Loucy (cell line): ENCODE measurements at regions not wholly inside any gene's neighbourhood (a gene's known extent, or its start where the extent isn't known, plus 50 kb on each side); places are given as distances from the start of the nearest gene placed in this dataset.

Source experiments
- H2AFZ ChIP-seq: fragments of 200-600 bp; sonication (generic); 2 replicates; pipeline ENCODE4 v1.6.0; 2016; ENCODE audit warnings: antibody characterized with exemption, mild to moderate bottlenecking, low read length, moderate library complexity
- H3F3A ChIP-seq: fragments of 200-600 bp; 2 replicates; pipeline ENCODE4 v1.6.0; 2016; ENCODE audit warnings: antibody characterized with exemption, low read depth, mild to moderate bottlenecking
- H3K27me3 ChIP-seq: fragments of 200-600 bp; sonication (generic); 2 replicates; pipeline ENCODE4 v1.6.1; 2014; ENCODE audit warnings: low read length, mild to moderate bottlenecking; ENCODE audit not compliant: insufficient read depth, poor library complexity, severe bottlenecking
- H3K36me3 ChIP-seq: fragments of 200-600 bp; sonication (generic); 2 replicates; pipeline ENCODE4 v1.6.1; 2016; ENCODE audit warnings: low read length; ENCODE audit not compliant: insufficient read depth
- H3K4me1 ChIP-seq: fragments of 200-600 bp; sonication (generic); 2 replicates; pipeline ENCODE4 v1.5.1; 2014; ENCODE audit warnings: low read length, mild to moderate bottlenecking; ENCODE audit not compliant: insufficient read depth, poor library complexity, severe bottlenecking
- H3K4me2 ChIP-seq: fragments of 200-600 bp; sonication (generic); 2 replicates; pipeline ENCODE4 v1.6.0; 2014; ENCODE audit warnings: antibody characterized with exemption, low read length, low read depth, mild to moderate bottlenecking; ENCODE audit not compliant: poor library complexity, severe bottlenecking
- H3K4me3 ChIP-seq: fragments of 200-600 bp; sonication (generic); 2 replicates; pipeline ENCODE4 v1.5.1; 2014; ENCODE audit warnings: low read length, mild to moderate bottlenecking, mixed read lengths; ENCODE audit not compliant: poor library complexity, severe bottlenecking
- H3K79me2 ChIP-seq: fragments of 200-600 bp; sonication (generic); 2 replicates; pipeline ENCODE4 v1.6.1; 2014; ENCODE audit warnings: low read length; ENCODE audit not compliant: insufficient read depth
- H3K9ac ChIP-seq: fragments of 200-600 bp; sonication (generic); 2 replicates; pipeline ENCODE4 v1.6.0; 2014; ENCODE audit warnings: mild to moderate bottlenecking, low read depth, low read length, moderate library complexity; ENCODE audit not compliant: poor library complexity, severe bottlenecking
- H3K9me2 ChIP-seq: fragments of 200-600 bp; sonication (generic); replicated peaks from 2 replicates; pipeline ENCODE4 v1.6.1; 2016; ENCODE audit warnings: low read depth, low read length, mixed read lengths
- H3K9me3 ChIP-seq: fragments of 200-600 bp; sonication (generic); 2 replicates; pipeline ENCODE4 v1.6.1; 2014; ENCODE audit warnings: mild to moderate bottlenecking, antibody characterized with exemption, low read length, low read depth; ENCODE audit not compliant: insufficient read depth
- H4K20me1 ChIP-seq: fragments of 200-600 bp; sonication (generic); 2 replicates; pipeline ENCODE4 v1.6.0; 2014; ENCODE audit warnings: antibody characterized with exemption, low read length, mild to moderate bottlenecking; ENCODE audit not compliant: insufficient read depth, poor library complexity, severe bottlenecking
- EZH2phosphoT487 ChIP-seq: fragments of 200-600 bp; IDR thresholded peaks from 2 replicates; pipeline ENCODE4 v1.6.1; 2018; ENCODE audit warnings: antibody characterized with exemption, mild to moderate bottlenecking, moderate library complexity, borderline replicate concordance
- TF ChIP-seq, protein P1 (sequence below): fragments of 200-600 bp; sonication (generic); conservative IDR thresholded peaks from 2 replicates; pipeline ENCODE4 v1.5.1; 2014; ENCODE audit warnings: mild to moderate bottlenecking, antibody characterized with exemption, low read length

DNA sequence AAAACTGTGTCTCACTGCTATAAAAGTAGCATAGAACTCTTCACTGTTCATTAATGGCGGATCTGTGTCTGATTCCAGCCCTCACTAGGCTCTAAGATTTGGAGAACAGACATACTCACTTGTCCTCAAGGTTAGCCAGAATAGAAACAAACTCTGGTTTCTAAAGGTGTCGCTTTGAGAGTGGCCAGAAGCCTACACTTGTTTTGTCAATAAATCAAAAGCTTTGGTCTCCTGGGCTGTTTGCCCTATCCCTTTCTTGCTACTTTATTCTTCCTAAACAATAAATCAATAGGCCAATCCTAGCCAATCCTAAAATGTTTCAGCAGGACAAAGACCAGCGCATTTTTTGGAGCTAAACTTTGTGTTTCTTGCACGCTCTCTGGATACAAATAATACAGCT lies 1064.6 kb upstream of the CHAC2 start:
- Histone ChIP-seq H3F3A (no peaks in the 10 kb centered on the region), H3K4me2 (no peak overlapping the region), H3K79me2 (no peaks in the 10 kb centered on the region), H3K4me3 (no peak overlapping the region), H3K36me3 (no peaks in the 10 kb centered on the region), H3K9me2 (no peaks in the 10 kb centered on the region), H3K4me1 (no peaks in the 10 kb centered on the region), H3K9ac (no peak overlapping the region), H3K27me3 (no peaks in the 10 kb centered on the region), H3K9me3 (no peaks in the 10 kb centered on the region), H4K20me1 (no peaks in the 10 kb centered on the region), H2AFZ (no peak overlapping the region)
- no peak for TF ChIP-seq EZH2phosphoT487
- TF ChIP-seq, protein P1, sequence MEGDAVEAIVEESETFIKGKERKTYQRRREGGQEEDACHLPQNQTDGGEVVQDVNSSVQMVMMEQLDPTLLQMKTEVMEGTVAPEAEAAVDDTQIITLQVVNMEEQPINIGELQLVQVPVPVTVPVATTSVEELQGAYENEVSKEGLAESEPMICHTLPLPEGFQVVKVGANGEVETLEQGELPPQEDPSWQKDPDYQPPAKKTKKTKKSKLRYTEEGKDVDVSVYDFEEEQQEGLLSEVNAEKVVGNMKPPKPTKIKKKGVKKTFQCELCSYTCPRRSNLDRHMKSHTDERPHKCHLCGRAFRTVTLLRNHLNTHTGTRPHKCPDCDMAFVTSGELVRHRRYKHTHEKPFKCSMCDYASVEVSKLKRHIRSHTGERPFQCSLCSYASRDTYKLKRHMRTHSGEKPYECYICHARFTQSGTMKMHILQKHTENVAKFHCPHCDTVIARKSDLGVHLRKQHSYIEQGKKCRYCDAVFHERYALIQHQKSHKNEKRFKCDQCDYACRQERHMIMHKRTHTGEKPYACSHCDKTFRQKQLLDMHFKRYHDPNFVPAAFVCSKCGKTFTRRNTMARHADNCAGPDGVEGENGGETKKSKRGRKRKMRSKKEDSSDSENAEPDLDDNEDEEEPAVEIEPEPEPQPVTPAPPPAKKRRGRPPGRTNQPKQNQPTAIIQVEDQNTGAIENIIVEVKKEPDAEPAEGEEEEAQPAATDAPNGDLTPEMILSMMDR: no peak

DNA sequence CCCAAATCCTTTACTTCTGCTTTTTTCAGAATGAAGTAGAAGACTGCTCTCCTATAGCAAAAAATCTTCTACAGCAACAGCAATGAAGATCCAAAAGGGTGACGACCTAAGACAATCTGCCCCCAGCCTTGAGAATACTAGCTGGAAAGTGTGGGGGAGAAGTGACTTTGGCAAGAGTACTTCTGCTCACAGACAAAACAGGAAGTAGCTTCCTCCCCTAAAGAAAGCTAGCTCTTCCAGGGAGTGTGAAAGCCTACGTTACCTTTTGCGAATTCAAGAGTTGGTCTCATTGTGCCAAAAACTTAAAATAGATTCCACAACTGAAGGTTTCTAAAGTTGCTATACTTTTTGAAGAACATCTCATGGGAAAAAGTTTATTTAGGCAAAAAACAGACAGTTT lies 1069.2 kb upstream of the CHAC2 start:
- H3K4me1 ChIP-seq: no peaks in the 10 kb centered on the region
- H3K9ac ChIP-seq: no peak overlapping the region
- no peaks in the 10 kb centered on the region for H3K79me2 ChIP-seq
- no peak overlapping the region for H2AFZ ChIP-seq
- no peaks in the 10 kb centered on the region for H4K20me1 ChIP-seq
- H3K9me3 ChIP-seq: no peaks in the 10 kb centered on the region
- H3K36me3 ChIP-seq: no peaks in the 10 kb centered on the region
- no peak overlapping the region for H3K4me3 ChIP-seq
- TF ChIP-seq, protein P1: no peak
- TF ChIP-seq EZH2phosphoT487: no peak
- H3K27me3 ChIP-seq: no peaks in the 10 kb centered on the region
- H3K9me2 ChIP-seq: no peaks in the 10 kb centered on the region
- no peaks in the 10 kb centered on the region for H3F3A ChIP-seq
- H3K4me2 ChIP-seq: no peak overlapping the region

DNA sequence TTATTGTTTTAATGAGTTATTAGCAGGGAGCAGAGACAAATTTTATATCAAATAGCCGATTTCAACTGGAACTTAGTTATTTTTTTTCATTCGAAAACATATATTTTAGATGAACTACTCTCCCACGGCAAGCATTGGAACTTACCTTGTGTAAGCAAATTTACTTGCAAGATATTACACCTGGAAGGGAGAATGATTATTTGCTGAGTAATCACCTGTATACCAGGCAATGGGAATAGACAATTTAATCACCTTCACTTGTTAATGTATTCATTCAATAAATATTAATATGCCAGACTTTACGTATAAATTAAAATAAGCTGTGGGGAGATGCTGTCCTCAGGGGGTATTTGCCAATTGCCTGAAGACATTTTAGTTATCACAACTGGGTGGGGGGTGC lies 1069.9 kb upstream of the CHAC2 start:
- H3K4me1 ChIP-seq: no peaks in the 10 kb centered on the region
- H3K9me2 ChIP-seq: no peaks in the 10 kb centered on the region
- no peaks in the 10 kb centered on the region for H3K9me3 ChIP-seq
- H3K9ac ChIP-seq: no peak overlapping the region
- no peak overlapping the region for H3K4me3 ChIP-seq
- H3K79me2 ChIP-seq: no peaks in the 10 kb centered on the region
- H3K4me2 ChIP-seq: no peak overlapping the region
- no peak for TF ChIP-seq EZH2phosphoT487
- TF ChIP-seq, protein P1: no peak
- no peaks in the 10 kb centered on the region for H3K36me3 ChIP-seq
- no peaks in the 10 kb centered on the region for H3K27me3 ChIP-seq
- no peak overlapping the region for H2AFZ ChIP-seq
- H4K20me1 ChIP-seq: no peaks in the 10 kb centered on the region
- H3F3A ChIP-seq: no peaks in the 10 kb centered on the region
